Breast epithelium (tissue), 4 donors: ENCODE measurements at regions not wholly inside any gene's neighbourhood (a gene's known extent, or its start where the extent isn't known, plus 50 kb on each side); places are given as distances from the start of the nearest gene placed in this dataset.

ENCODE experiments used
- DNase-seq, 2 donors: peaks; one replicate each; pipeline ENCODE4 v3.0.0-alpha.2; 2019; ENCODE audit warnings: low spot score in 2 of 2
- H3K27ac ChIP-seq, 2 donors: fragments of 200-600 bp; sonication (generic) in 1 of 2; one replicate each; pipeline ENCODE4 v1.5.1; 2016 to 2019; ENCODE audit warnings: mild to moderate bottlenecking in 1 of 2
- H3K27me3 ChIP-seq, 2 donors: fragments of 200-600 bp; sonication (generic) in 1 of 2; one replicate each; pipeline versions ENCODE4 v1.5.1 to v1.6.0; 2017 to 2019; ENCODE audit warnings: control low read depth in 1 of 2, mild to moderate bottlenecking in 1 of 2
- H3K36me3 ChIP-seq: fragments of 200-600 bp; one replicate; pipeline ENCODE4 v1.5.1; 2019
- H3K4me1 ChIP-seq, 2 donors: fragments of 200-600 bp; sonication (generic); one replicate each; pipeline ENCODE4 v1.5.1; 2016 to 2019; ENCODE audit warnings: control low read depth in 1 of 2
- H3K4me3 ChIP-seq, 3 donors: fragments of 200-600 bp; sonication (generic); 1 replicate in 2 of 3; 2 replicates in 1 of 3; pipeline ENCODE4 v1.5.1; 2016 to 2019; ENCODE audit warnings: mild to moderate bottlenecking in 3 of 3, moderate library complexity in 2 of 3
- H3K9me3 ChIP-seq, 2 donors: fragments of 200-600 bp; sonication (generic) in 1 of 2; one replicate each; pipeline ENCODE4 v1.5.1; 2016 to 2019; ENCODE audit warnings: control low read depth in 1 of 2
- POLR2A ChIP-seq: fragments of 450-650 bp; IDR thresholded peaks from one replicate; pipeline ENCODE4 v1.6.1; 2016; ENCODE audit warnings: antibody characterized with exemption, mild to moderate bottlenecking, moderate library complexity
- POLR2AphosphoS5 ChIP-seq, 3 donors: sonication (generic); formaldehyde crosslinking; IDR thresholded peaks; one replicate each; pipeline ENCODE4 v1.6.1; 2017; ENCODE audit warnings: antibody characterized with exemption in 3 of 3
- intact Hi-C: fragments of 100-400 bp; cut with DNase I; formaldehyde crosslinking; loops from one replicate; pipeline ENCODE4 v1.15.1; 2023; ENCODE audit warnings: low total_unique reads
- TF ChIP-seq, protein P1 (sequence below), 3 donors: fragments of 450-650 bp; IDR thresholded peaks; one replicate each; pipeline ENCODE4 v1.5.1; 2016 to 2017; ENCODE audit warnings: antibody characterized with exemption in 3 of 3, mild to moderate bottlenecking in 3 of 3, moderate library complexity in 3 of 3

DNA sequence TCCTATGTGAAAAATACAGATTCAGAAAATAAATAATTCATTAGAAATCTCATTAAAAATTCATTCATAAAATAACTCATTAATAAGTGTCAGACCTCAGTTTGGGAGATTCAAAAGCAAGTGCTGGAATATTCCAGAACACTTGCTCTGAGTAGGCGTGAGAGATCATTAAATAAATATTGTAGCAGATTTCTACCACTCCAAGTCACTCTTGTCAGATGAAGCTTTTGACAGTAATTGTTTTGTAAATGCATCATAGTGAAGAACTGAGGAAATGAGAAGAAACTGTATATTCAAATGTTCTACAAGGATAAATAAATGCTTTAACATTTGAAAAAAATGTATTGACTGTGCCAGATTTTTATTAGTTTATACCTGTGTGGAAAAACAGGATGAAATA lies 1228.1 kb downstream of the SLITRK1 start:
- Histone ChIP-seq H3K36me3 (no peaks in the 10 kb centered on the region), H3K4me1 (no peaks in the 10 kb centered on the region), H3K27me3 (no peaks in the 10 kb centered on the region), H3K4me3 (no peak overlapping the region), H3K27ac (no peak overlapping the region), H3K9me3 (no peaks in the 10 kb centered on the region)
- TF ChIP-seq POLR2AphosphoS5 (IDR thresholded peaks at IDR 0.05) (no peak), POLR2A (no peak)
- TF ChIP-seq, protein P1, sequence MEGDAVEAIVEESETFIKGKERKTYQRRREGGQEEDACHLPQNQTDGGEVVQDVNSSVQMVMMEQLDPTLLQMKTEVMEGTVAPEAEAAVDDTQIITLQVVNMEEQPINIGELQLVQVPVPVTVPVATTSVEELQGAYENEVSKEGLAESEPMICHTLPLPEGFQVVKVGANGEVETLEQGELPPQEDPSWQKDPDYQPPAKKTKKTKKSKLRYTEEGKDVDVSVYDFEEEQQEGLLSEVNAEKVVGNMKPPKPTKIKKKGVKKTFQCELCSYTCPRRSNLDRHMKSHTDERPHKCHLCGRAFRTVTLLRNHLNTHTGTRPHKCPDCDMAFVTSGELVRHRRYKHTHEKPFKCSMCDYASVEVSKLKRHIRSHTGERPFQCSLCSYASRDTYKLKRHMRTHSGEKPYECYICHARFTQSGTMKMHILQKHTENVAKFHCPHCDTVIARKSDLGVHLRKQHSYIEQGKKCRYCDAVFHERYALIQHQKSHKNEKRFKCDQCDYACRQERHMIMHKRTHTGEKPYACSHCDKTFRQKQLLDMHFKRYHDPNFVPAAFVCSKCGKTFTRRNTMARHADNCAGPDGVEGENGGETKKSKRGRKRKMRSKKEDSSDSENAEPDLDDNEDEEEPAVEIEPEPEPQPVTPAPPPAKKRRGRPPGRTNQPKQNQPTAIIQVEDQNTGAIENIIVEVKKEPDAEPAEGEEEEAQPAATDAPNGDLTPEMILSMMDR (IDR thresholded peaks at IDR 0.05): no peak
- intact Hi-C loops: no loop called here
- no peak for DNase-seq

DNA sequence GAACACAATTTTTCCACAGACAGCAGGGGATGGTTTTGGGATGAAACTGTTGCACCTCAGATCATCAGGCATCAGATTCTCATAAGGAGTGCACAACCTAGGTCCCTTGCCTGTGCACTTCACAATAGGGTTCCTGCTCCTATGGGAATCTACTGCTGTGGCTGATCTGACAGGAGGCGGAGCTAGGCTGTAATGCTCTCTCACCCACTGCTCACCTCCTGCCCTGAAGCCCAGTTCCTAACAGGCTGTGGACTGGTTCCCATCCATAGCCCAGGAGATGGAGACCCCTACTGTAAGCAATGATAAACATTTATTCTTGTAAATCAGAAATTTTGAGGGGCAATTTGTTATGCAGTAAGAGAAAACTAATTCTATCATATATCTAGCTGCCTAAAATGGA lies 1234.7 kb downstream of the SLITRK1 start:
- DNase-seq: no peak
- Histone ChIP-seq H3K4me1 (no peaks in the 10 kb centered on the region), H3K27ac (no peak overlapping the region), H3K27me3 (no peaks in the 10 kb centered on the region), H3K36me3 (no peaks in the 10 kb centered on the region), H3K4me3 (no peak overlapping the region), H3K9me3 (no peaks in the 10 kb centered on the region)
- intact Hi-C loops: no loop called here
- TF ChIP-seq POLR2A: no peak
- TF ChIP-seq POLR2AphosphoS5 (IDR thresholded peaks at IDR 0.05): no peak
- TF ChIP-seq, protein P1 (IDR thresholded peaks at IDR 0.05): no peak

DNA sequence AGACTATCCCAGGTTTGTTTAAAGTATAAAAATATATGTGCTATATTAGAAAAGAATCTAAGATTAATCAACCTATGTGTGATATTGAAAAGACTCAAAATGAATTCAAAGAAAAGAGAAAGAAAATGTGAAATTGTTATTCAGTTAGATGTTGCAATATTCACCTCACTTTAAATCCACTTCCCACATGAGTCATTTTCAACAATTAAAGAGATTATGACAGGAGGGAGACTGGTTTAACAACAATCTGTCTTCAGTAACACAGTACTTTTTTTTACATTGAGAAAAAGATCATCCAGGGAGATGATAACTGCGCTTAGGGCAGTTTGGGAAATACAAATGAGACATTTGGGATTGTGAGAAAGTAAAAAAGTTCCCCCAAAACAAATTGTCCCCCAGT lies 1246.2 kb downstream of the SLITRK1 start:
- no peak overlapping the region for H3K27ac ChIP-seq
- no peak overlapping the region for H3K4me3 ChIP-seq
- no peaks in the 10 kb centered on the region for H3K27me3 ChIP-seq
- no peak for TF ChIP-seq POLR2A
- no peak for TF ChIP-seq POLR2AphosphoS5 (IDR thresholded peaks at IDR 0.05)
- TF ChIP-seq, protein P1 (IDR thresholded peaks at IDR 0.05): no peak
- H3K4me1 ChIP-seq: no peaks in the 10 kb centered on the region
- H3K9me3 ChIP-seq: peaks cover 0 to 3% of the 10 kb centered on the region in 2 donors
- no peak for DNase-seq
- intact Hi-C loops: no loop called here
- H3K36me3 ChIP-seq: no peaks in the 10 kb centered on the region

DNA sequence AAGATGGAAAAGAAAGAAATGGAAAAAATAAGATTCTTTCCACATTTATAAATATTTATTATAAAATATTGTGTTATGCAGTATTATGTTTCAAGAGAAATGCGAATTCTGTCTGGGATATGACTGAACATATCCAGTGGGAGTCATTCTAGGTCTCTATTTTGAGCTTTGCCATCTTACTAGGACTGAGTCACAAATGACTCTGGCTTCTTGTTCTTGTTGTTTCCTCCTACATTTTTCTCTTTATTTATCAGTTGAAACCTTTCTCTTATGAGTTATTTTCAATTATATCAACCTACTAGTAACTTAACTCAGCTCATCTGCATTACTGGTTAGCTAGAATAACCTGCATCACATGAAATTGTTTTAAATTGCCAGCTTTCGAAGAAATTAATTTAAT lies 1247.3 kb downstream of the SLITRK1 start:
- no peak for DNase-seq
- Histone ChIP-seq H3K27me3 (no peaks in the 10 kb centered on the region), H3K4me3 (no peak overlapping the region), H3K4me1 (no peaks in the 10 kb centered on the region), H3K9me3 (peaks cover 0 to 3% of the 10 kb centered on the region in 2 donors), H3K27ac (no peak overlapping the region), H3K36me3 (no peaks in the 10 kb centered on the region)
- TF ChIP-seq, protein P1 (IDR thresholded peaks at IDR 0.05): no peak
- no peak for TF ChIP-seq POLR2AphosphoS5 (IDR thresholded peaks at IDR 0.05)
- no peak for TF ChIP-seq POLR2A
- intact Hi-C loops: no loop called here

DNA sequence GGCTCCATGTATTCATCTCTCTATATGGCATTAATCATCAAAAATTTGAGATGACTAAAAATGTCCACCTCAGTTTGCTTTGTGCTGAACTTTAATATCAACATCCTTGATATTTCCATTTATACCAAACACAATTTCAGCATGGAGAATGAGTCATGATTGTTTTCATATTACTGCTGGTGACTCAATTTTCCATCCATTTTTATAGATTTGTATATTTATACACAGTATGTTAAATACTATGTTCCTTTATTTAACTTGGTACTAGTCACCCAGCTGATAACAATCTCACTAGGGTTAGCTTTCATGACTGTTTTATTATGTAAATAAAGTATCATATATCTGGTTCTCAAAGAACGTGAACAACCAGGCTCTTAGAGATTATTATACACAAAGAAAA lies 1255.1 kb downstream of the SLITRK1 start:
- H3K4me3 ChIP-seq: no peak overlapping the region
- no peaks in the 10 kb centered on the region for H3K36me3 ChIP-seq
- intact Hi-C loops: no loop called here
- DNase-seq: no peak
- H3K9me3 ChIP-seq: no peaks in the 10 kb centered on the region
- no peaks in the 10 kb centered on the region for H3K27me3 ChIP-seq
- TF ChIP-seq, protein P1 (IDR thresholded peaks at IDR 0.05): no peak
- TF ChIP-seq POLR2A: no peak
- H3K27ac ChIP-seq: no peak overlapping the region
- H3K4me1 ChIP-seq: no peaks in the 10 kb centered on the region
